Choroid plexus epithelial cell (primary cell): ENCODE measurements at regions not wholly inside any gene's neighbourhood (a gene's known extent, or its start where the extent isn't known, plus 50 kb on each side); places are given as distances from the start of the nearest gene placed in this dataset.
"Not testable (repeated sequence)": the region's sequence is repeated elsewhere in the genome, so short reads cannot be mapped to it uniquely, and the experiment has no call there.

Source experiments
- DNase-seq: peaks from one replicate; pipeline ENCODE4 v3.0.0-alpha.2; 2010; ENCODE audit warnings: low read depth
- H3K4me3 ChIP-seq: 2 replicates; pipeline ENCODE4 v1.5.1; 2011; ENCODE audit warnings: low read depth, mild to moderate bottlenecking, control low read depth, low read length, moderate library complexity
- TF ChIP-seq, protein P1 (sequence below): conservative IDR thresholded peaks from 2 replicates; pipeline ENCODE4 v1.5.1; 2011; ENCODE audit warnings: low read depth, mild to moderate bottlenecking, control low read depth, inconsistent platforms, low read length, moderate library complexity

DNA sequence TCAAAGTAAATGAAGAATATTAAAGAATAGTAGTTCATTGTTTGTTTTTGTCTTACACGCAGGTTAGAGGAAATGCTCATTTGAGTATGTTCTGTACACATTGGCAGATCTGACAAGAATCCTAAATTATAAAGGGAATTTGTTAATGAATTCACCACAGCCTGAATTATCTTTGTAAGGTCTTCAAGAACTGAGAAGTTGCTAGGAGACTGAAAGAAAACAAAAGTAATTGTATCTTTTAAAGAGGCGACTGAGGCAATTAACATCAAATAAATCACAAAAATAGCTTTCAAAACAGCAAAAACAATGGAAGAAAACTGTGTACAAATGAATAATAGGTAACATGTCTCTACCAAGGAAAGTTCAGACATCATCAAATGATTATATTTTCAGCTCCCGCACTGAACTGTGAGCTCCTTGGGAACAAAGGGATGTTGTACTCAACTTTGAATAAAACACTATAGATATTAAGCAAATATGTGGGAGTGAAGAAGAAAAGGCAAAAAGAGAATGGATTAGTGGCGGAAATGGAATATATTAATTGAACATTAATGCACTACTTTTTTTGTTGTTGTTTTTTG lies 51.7 kb upstream of the ATIC start:
- TF ChIP-seq, protein P1, sequence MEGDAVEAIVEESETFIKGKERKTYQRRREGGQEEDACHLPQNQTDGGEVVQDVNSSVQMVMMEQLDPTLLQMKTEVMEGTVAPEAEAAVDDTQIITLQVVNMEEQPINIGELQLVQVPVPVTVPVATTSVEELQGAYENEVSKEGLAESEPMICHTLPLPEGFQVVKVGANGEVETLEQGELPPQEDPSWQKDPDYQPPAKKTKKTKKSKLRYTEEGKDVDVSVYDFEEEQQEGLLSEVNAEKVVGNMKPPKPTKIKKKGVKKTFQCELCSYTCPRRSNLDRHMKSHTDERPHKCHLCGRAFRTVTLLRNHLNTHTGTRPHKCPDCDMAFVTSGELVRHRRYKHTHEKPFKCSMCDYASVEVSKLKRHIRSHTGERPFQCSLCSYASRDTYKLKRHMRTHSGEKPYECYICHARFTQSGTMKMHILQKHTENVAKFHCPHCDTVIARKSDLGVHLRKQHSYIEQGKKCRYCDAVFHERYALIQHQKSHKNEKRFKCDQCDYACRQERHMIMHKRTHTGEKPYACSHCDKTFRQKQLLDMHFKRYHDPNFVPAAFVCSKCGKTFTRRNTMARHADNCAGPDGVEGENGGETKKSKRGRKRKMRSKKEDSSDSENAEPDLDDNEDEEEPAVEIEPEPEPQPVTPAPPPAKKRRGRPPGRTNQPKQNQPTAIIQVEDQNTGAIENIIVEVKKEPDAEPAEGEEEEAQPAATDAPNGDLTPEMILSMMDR = no peak
- DNase-seq = no peak
- H3K4me3 ChIP-seq = no peak overlapping the region

DNA sequence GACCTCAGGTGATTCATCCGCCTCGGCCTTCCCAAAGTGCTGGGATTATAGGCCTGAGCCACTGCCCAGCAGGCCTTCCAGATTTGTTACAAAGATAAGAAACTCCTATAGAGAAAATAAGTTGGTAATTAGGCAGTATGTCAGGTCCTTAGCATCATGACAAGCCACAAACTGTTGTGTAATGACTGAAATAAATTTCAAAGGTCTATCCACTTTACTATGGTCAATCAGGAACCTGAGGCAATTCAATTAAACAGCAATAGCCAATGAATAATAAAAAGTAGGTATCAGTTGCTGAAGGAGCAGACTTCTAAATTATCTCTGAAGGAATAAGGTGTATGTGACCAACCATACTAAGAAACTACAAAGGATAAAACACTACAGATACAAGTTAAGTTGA lies 62.4 kb upstream of the ATIC start:
- TF ChIP-seq, protein P1 = no peak
- no peak for DNase-seq
- no peak overlapping the region for H3K4me3 ChIP-seq

DNA sequence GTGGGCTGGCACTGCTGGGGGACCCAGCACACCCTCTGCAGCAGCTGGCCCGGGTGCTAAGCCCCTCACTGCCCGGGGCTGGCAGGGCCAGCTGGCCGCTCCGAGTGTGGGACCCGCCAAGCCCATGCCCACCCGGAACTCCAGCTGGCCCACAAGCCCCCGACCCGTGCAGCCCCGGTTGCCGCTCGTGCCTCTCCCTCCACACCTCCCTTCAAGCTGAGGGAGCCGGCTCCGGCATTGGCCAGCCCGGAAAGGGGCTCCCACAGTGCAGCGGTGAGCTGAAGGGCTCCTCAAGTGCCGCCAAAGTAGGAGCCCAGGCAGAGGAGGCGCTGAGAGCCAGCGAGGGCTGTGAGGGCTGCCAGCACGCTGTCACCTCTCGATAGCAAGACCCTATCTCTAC lies 65.9 kb upstream of the ATIC start:
- not testable (repeated sequence) for DNase-seq, H3K4me3 ChIP-seq

DNA sequence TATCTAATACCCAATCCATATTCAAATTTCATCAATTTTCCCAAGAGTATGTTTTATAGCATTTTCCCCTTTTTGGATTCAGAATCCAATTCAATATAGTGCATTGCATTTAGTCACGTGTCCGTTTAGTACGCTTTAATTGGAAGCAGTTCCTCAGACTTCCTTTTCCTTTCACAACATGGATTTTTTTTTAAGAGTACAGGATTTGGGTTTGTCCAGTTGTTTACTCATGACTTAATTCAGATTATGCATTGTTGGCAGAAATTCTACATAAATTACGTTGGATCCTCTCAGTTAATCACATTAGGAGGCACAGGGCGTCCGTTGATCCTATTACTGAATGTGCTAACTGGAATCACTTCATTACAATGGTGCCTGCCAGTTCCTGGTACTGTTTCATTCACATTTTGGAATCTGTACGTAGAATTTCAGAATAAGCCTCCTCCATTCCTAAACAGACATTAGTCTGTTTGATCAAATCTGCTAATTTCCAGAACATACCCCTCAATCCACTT lies 70.0 kb upstream of the ATIC start:
- H3K4me3 ChIP-seq = no peak overlapping the region
- no peak for DNase-seq
- TF ChIP-seq, protein P1 = no peak

DNA sequence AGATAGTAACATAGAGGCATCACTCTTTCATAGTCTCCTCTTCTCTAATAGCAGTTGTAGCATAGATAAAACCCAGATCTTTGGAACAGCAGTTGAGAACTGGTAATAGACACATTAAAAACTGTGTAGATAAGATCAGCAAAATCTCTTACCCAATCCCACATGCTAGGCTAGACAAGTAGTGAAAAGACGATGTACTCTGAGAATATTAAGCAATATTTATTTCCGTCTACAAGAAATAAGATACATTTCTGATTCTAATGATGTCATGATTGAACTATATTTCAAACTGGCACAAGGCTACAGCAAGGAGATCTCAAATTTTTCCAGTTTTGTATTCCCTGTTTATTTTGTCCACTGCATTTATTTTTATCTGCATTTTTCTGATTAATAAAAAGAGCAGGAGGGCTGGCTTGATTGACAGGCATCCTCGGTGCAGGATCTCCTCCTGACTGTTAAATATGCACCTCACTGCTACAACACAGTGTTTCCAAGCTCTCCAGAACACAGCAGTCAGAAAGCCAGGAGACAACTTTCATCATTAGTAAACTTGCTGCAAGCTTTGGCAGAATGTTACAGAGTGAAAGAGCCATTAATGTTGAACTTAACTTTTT lies 73.3 kb upstream of the ATIC start:
- no peak overlapping the region for H3K4me3 ChIP-seq
- DNase-seq = peak; percentile 41
- TF ChIP-seq, protein P1 = no peak

DNA sequence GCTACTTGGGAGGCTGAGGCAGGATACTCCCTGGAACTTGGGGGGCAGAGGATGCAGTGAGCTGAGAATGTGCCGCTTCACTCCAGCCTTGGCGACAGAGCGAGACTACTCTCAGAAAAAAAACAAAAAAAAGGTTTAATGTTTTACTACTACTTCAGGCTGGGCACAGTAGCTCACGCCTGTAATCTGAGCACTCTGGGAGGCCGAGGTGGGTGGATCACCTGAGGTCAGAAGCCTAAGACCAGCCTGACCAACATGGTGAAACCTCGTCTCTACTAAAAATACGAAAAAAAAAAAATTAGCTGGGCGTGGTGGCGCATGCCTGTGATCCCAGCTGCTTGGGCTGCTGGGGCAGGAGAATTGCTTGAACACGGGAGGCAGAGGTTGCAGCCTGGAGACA lies 75.7 kb upstream of the ATIC start:
- TF ChIP-seq, protein P1 = no peak
- no peak for DNase-seq
- H3K4me3 ChIP-seq = no peak overlapping the region

DNA sequence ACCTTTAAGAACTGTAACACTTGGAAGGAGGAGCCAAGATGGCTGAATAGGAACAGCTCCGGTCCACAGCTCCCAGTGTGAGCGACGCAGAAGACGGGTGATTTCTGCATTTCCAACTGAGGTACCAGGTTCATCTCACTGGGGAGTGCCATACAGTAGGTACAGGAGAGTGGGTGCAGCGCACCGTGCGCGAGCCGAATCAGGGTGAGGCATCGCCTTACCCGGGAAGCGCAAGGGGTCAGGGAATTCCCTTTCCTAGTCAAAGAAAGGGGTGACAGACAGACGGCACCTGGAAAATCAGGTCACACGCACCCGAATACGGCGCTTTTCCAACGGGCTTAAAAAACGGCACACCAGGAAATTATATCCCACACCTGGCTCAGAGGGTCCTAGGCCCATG lies 81.8 kb upstream of the ABCA12 start:
- not testable (repeated sequence) for DNase-seq, H3K4me3 ChIP-seq
